SKM-1 treated with dmso at 0.1 percent for 144 hours (cell line): ENCODE measurements at regions not wholly inside any gene's neighbourhood (a gene's known extent, or its start where the extent isn't known, plus 50 kb on each side); places are given as distances from the start of the nearest gene placed in this dataset.
A peak's percentile ranks its signal among the peaks of the same experiment; 100 is the strongest.
"Not testable (repeated sequence)": the region's sequence is repeated elsewhere in the genome, so short reads cannot be mapped to it uniquely, and the experiment has no call there.

Experiments
- DNase-seq: peaks from one replicate; lab custom pipeline; 2025; ENCODE audit not compliant: unreplicated experiment; lab: John Stamatoyannopoulos, UW

DNA sequence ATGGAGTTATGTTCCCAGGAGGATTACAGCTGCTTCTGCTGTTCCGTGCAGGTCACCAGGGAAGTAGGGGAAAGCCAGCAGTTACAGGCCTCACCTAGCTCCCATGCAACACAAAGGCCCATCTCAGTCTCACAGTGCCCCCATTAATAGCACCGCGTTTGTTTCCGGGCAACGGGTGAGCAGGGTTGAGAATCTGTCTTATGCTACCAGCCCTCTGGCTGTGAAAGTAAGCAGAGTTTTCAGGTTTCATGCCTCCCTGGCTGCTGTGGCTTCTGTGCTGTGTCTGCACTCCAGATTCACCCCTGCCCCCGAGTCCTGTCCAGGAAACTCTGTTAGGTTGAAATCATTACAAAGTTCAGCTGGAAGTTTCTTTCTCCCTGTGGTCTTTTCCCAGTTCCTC lies 254.4 kb upstream of the GPR149 start:
- no peak for DNase-seq

DNA sequence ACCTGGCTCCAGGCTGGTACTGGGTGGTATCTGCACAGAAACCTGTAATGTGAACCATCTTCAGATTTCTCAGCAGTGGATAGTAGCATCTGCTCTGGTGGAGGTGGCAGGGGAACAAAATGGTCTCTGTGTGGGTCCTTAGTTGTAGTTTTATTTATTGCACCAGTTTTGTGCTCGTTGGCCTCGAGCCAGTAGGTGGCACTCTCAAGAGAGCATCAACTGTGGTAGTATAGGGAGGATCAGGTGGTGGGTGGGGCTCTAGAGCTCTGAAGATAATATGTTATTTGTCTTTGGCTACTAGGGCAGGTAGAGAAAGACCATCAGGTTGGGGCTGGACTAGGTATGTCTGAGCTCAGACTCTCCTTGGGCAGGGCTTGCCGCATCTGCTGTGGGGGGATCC lies 254.0 kb upstream of the GPR149 start:
- DNase-seq, result no peak

DNA sequence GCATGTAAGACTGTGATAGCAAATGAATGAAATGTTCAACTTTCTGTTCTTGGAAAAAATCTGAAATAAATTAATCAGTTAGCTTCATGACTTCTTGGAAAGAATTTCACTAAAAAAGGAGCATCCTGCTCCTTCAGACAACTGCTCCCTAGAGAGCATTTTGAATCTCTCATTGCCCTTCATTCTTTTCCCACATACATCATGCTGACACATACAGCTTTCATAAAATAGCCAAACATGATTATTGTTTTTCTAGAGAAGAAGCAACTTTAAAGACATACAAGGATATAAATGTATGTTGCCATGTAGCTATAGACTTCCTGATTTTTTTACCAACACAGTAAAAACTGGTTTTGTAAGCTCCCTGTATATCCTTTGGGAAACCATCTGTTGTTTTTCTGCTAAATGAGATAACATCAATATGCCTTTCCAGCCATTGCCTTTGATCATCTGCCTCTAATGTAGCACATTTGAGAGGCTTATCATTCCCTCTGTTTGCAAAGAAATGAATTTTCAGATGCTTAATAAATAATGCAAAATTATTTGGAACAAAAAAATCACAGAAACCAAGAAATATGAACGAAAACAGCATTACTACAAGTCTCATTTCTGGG lies 248.2 kb upstream of the GPR149 start:
- no peak for DNase-seq

DNA sequence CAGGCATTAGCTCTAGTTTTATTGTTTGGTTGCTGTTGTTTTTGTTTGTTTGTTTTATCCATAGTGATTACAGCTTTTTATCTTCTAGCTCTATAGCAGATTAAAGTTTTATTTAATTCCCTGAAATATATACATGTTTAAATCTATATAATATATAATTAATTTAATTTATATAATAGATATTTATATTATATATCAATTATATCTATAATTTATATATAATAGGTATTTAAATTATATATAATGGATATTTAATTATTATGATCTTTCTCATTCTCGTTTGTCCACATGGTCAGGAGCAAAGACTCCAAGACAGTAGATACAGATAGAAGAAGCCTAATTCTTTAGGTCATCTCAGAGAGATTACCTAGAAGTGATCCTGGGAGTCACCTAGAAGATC lies 238.8 kb upstream of the GPR149 start:
- DNase-seq, result no peak

DNA sequence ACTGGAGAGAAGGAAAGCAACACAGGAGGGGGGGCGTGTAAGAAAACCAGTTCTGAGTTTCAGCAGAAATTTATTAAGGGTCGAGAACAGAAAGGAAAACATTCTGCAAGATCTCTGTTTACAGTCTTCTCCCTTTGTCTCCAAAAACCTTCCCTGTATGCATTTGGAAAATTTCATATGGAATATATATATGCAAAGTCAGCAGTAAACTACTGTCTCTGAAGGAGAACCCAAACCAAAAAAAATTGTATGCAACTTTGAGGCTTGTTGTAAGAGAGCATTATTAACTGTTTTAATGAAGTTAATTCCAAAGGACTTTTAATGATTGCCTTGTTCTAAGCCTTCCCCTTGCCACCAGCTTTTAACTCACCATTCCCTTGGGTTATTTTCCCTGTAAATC lies 238.2 kb upstream of the GPR149 start:
- DNase-seq, result no peak

DNA sequence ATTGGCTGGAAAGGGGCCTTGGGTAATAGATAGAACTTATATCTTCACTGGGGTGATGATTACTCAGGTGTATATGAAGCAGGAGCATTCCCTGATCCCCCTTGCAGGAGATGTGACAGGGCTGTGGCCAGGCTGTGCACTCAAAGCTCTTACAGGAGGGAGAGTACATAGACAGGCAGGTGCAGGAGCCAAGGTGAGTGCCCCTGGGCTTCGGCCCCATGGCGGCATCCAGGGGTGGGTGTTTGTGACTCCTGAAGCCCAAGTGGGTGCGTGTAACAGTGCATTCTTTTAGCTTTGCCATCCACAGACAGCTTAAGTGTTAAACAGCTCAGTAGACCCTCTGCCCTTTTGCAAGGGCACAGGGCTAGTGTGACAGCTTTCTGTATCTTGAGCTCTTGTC lies 236.6 kb upstream of the GPR149 start:
- no peak for DNase-seq

DNA sequence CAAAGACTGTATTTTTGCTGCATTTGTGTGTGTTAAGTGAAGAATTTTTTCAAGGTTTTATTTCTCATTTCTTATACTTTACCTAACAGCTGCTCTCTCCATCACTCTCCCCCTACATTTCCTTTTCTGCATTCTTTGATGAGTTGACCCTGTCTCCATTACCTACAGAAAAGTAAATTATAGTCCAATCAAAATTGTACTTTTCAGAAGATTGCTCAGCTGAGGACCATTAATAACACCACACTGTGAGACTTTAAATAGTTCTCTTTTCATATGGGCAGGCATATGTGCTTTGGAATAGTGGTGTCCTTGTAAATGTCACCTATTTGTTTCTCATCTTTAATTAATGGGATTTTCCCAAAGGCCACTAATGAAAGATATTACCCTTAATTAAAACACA lies 234.7 kb upstream of the GPR149 start:
- no peak for DNase-seq

DNA sequence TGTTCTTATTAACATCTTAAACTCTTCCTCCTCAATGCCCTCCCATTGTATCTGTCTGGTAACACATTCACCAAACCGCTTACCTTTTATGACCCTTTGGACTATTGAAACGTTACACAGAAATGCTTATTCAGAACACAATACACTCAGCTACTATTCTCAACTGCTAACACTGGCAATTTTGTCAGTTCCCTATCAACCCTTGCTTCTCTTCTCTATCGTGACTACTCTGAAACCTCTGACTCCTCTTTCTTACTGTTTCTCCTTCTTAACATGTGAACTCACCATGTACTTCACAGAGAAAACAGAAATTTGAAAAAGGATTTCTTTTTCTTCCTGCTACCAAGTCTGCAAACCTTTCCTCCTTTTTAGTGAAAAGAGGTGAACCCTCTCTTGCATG lies 232.9 kb upstream of the GPR149 start:
- DNase-seq, result no peak

DNA sequence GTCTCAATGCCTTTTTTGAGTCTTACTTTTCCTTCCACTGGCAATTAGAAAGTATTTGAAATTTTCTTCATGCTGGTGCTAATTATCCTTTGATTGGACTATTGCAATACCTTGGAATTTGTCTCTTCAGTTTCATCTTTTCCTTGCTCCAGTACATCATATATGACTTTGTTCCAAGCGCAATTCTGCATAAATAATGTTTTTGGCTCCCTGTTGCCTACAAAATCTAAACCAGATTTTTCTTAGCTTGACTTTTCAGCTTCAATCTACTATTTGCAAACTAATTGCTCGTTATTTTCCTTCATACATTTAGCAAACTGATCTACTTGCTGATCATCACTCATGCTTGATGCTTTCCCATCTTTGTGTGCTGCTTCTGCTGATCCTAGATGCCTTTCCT lies 230.8 kb upstream of the GPR149 start:
- DNase-seq, result no peak

DNA sequence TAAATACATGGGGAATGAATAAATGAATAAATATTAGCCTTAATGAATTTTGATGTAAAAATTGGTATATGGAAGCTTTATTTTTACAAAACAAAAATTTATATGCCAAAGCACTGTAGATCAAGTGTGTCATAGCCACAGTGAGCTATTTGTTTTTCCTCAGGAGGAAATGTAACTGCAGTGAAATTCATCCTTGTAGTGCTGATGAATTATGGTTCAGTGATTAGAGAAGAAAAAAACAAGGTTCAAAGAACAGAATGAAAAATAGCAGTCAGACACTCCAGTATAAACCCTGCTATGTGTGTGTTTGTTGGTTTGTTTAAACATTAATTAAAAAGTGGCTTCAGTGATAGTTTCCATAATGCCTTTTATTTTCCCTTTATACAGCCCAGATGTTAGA lies 228.0 kb upstream of the GPR149 start:
- DNase-seq, result no peak

DNA sequence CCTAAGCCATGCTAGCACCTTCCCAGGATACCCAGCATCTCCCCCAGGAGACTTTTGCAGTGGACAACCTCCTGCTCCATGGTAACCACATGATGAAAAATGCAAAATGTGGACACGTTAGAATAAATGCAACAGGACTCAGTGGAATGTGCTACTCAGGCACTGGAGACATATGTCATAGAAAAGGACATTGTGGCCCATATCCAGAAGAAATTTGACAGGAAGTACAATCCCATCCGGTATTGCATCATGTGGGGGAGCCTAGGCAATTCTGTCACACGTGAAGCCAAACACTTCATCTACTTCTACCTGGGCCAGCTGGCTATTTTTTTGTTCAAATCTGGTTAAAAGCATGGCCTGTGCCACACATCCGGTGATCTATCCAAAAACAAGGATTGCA lies 227.2 kb upstream of the GPR149 start:
- DNase-seq, result no peak

DNA sequence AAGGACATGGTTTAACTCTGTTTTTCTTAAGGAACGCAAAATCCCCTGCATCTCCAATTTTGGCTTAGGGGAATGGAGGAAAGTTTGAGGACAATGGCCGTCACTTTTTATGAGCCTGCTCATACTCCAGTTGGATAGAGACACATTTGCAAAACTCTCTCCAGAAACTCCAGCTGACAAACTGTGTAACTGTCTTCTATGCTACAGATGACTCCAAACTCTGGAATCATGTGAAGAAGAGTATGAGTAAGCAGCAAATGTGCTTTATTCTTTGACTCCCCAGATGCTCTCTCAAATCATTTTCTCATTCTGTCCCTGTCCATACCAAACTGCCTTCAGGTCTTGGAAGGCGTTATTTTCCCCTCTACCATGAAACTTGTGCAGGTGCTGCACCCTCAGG lies 226.5 kb upstream of the GPR149 start:
- no peak for DNase-seq

DNA sequence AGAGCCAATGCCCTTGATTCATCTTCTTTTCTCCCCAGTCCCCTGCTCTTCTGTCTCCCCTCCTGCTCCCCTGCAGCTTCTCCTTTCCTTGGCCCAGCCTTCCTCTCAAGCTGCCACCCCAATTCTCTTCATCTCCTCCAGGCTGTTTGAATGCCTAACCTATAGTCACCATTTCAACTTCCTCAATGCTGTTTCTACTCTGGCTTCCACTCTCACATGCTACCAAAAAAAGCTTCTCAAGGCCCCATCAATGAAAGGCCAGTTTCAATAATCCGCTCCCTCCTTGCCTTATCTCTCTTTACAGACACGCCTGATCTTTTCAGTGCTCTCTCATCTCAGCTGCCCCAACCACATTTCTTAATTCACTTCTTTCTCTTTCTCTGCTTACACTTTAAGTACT lies 212.2 kb upstream of the GPR149 start:
- DNase-seq, result no peak

DNA sequence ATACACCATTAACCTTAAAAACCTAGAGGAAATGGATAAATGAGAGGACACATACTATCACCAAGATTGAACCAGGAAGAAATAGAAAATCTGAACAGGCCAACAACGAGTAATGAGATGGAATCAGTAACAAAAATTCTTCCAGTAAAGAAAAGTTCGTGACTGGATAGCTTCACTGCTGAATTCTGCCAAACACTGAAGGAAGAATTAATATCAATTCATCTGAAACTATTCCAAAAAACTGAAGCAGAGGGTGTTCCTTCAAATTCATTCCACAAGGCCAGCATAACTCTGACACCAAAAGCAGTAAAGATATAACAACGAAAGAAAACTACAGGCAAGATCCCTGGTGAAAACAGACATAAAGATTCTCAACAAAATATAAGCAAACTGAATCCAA lies 195.8 kb upstream of the GPR149 start:
- no peak for DNase-seq

DNA sequence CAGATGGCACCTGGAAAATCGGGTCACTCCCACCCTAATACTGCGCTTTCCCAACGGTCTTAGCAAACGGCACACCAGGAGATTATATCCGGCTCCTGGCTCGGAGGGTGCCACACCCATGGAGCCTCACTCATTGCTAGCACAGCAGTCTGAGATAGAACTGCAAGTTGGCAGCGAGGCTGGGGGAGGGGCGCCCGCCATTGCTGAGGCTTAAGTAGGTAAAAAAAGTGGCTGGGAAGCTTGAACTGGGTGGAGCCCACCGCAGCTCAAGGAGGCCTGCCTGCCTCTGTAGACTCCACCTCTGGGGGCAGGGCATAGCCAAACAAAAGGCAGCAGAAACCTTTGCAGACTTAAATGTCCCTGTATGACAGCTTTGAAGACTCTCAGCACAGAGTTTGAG lies 189.6 kb upstream of the GPR149 start:
- DNase-seq, result not testable (repeated sequence)

DNA sequence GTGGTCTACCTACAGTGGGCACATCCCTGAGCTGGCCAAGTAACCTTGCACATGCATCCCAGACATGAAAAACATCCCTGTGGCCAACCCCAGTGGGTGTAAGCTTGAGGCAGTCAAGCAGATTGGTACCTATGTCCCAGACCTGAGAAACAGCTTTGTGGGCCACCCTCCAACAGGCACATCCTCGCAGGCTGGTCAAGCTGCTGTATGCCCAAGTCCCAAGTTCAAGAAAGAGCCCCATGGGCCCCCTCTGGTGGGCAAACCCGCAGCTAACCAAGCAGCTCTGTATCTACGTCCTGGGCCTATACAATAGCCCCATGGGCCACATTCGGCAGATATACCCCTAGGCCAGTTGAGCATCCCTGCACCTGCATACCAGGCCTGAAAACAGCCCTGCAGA lies 186.3 kb upstream of the GPR149 start:
- no peak for DNase-seq

DNA sequence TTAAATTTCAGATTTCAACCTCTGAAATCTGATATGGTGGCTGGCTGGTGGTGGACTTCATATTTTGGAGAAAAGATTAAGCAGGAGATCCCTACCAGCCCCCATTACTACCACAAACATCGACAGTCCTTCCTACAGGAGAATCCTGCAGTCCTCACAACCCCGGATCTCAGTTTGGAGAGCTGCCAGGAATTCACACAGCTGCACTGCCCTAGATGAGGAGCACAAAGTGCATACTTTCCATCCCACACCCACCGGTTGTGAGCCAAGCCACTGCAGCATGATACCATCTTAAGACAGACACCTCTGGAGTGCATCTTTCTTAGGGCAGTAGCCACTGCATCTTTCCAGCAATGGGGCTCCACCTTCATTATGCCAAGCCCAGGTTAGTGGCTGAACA lies 185.5 kb upstream of the GPR149 start:
- DNase-seq, result no peak

DNA sequence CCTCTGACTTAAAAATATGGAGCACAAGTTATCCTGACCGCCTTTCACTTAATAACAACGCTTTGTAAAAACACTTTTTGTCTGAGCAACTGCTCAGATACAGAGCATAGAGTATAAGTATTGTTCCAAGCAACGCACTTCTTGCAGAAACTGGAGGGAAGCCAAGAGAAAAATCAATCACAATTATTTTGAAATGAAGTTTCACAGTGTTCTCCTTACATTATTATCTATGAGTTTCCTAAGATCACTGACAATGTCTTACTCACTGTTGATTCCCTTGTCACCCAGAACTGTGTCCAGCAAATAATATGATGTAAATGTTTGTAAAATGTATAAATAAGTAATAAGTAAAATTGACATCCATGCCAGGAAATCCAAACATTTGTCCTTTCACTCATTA lies 184.6 kb upstream of the GPR149 start:
- DNase-seq, result no peak

DNA sequence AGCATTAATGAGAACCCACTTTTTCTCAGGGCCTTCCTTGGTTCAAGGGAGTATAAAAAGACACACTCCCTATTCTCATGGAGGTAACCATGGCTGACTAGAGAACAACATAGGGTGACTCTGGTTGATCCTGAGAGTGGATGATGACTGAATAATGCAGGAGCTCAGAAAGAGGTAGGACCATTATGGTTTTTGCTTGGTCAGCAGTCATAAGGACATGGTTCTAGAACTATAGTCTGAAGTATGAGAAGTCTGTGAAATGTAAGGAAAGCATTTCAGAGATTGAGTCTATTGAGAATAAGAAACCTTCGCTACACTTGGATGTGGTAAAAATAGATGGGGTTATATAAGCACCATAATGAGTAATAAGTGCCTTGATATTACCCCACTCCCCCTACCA lies 184.1 kb upstream of the GPR149 start:
- no peak for DNase-seq

DNA sequence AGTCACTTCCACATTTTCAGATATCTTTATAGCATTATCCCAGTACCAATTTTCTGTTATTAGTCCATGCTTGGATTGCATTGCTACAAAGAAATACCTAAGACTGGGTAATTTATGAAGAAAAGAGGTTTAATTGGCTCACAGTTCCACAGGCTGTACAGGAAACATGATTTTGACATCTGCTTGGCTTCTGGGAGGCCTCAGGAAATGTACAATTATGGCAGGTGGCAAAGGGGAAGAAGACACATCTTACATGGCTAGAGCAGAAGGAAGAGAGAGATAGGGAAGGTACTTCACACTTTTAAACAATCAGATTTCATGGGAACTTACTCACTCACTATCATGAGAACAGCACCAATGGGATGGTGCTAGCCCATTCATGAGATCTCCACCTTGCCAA lies 172.3 kb upstream of the GPR149 start:
- DNase-seq, result peak; percentile 71

DNA sequence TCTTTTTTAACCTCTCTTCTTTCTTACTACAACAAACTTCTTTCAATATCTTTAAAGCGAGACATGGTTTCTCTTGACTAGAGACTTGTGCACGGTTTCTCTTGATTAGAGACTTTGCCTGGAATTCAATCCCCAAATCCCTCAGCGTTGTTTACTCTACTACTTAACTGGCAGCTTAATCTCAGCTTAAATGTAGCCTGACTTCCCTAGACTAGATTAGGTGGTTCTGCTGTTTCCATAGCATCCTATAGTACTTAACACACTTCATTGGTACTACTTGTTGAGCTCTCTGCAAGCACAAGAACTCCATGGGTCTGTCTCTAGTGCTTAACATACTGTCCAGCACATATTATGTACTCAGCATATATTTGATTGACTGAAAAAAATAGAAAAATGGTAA lies 168.2 kb upstream of the GPR149 start:
- no peak for DNase-seq

DNA sequence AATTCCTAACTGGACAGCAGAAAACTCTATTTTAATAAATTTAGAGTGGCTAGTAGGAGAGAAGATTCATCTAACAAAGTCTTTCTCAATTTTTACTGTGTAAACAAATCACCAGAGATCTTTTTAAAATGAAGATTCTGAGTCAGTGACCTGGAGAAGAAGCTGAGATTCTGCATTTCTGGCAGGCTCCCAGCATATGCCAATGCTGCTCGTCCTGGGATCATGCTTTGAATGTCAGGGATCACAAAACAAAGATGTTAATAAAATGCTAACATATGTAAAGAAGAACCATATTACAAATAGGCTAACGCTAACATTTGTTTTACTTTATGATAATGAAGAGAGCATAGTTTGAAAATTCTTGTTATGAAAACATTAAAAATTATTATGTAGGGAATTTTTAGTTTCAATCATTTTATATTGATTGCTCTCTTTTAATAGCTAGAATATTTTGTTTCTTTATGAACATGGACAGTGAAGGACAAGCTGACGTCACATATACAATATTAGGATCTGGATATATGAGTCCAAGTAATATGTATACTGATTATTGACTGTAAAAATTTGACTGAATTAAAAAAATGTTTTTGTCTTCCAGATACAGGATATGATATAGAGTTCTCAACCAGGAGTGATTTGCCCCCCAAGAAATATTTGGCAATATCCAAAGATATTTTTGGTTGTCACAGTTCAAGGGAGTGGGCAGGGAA lies 160.8 kb upstream of the GPR149 start:
- no peak for DNase-seq

DNA sequence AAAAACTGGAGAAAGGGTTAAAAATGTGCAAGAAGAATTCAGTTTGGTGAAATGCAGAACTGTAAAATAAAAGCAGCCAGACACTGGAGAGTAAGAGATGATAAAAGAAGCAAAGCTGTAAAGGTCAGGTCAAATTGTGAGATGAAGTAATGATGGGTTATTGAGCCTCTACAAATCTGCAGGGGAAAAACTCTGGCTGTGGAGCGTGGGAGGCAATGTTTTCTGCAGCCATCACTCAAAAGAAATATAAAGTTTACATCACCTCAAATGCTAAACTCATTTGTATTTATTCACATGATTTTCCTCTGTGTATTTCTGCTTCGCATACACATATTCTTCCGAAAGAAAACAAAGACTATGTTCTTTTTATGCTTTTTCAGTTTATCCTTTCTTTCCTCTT lies 158.8 kb upstream of the GPR149 start:
- no peak for DNase-seq
